ENCODE measurements at regions not wholly inside any gene's neighbourhood (a gene's known extent, or its start where the extent isn't known, plus 50 kb on each side); places are given as distances from the start of the nearest gene placed in this dataset.

DNA sequence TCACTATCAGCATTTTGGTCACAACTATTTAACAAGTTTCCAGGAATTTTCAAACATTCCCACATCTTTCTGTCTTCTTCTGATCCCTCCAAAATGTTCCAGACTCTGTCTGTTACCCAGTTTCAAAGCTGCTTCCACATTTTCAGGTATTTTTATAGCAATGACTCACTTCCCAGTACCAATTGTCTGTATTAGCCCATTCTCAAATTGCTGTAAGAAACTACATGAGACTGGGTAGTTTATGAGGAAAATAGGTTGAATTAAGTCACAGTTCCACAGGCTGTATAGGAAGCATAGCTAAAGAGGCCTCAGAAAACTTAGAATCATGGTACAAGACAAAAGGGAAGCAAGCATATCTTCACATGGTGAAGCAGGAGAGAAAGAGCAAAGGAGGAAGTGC, 475.0 kb upstream of the PCDH7 start:
- no peaks in the 10 kb centered on the region for H3K79me2 ChIP-seq (ENCODE audit: insufficient read depth, low read length)
- H3K27ac ChIP-seq (ENCODE audit: low read depth, low read length), result no peak overlapping the region
- H3K36me3 ChIP-seq (ENCODE audit: insufficient read depth, low read length), result no peaks in the 10 kb centered on the region
- H3K4me3 ChIP-seq (ENCODE audit: insufficient read depth, low read length), result no peak overlapping the region
- H3K4me2 ChIP-seq (ENCODE audit: insufficient read depth, low read length), result no peak overlapping the region
- no peak for DNase-seq (ENCODE audit: insufficient read length, low spot score, missing footprints)
- TF ChIP-seq, protein P1, sequence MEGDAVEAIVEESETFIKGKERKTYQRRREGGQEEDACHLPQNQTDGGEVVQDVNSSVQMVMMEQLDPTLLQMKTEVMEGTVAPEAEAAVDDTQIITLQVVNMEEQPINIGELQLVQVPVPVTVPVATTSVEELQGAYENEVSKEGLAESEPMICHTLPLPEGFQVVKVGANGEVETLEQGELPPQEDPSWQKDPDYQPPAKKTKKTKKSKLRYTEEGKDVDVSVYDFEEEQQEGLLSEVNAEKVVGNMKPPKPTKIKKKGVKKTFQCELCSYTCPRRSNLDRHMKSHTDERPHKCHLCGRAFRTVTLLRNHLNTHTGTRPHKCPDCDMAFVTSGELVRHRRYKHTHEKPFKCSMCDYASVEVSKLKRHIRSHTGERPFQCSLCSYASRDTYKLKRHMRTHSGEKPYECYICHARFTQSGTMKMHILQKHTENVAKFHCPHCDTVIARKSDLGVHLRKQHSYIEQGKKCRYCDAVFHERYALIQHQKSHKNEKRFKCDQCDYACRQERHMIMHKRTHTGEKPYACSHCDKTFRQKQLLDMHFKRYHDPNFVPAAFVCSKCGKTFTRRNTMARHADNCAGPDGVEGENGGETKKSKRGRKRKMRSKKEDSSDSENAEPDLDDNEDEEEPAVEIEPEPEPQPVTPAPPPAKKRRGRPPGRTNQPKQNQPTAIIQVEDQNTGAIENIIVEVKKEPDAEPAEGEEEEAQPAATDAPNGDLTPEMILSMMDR (IDR thresholded peaks at IDR 0.05; ENCODE audit: extremely low read depth, low read depth, low read length), result no peak
- peaks cover 5% of the 10 kb centered on the region for H3K9me3 ChIP-seq (ENCODE audit: low read depth, low read length)
- H3K27me3 ChIP-seq (ENCODE audit: insufficient read depth, low read length), result no peaks in the 10 kb centered on the region
- no peak overlapping the region for H2AFZ ChIP-seq (ENCODE audit: low read length)
- H3K4me1 ChIP-seq (ENCODE audit: insufficient read depth, low read length), result no peaks in the 10 kb centered on the region
- no peaks in the 10 kb centered on the region for H4K20me1 ChIP-seq (ENCODE audit: insufficient read depth, low read length)

DNA sequence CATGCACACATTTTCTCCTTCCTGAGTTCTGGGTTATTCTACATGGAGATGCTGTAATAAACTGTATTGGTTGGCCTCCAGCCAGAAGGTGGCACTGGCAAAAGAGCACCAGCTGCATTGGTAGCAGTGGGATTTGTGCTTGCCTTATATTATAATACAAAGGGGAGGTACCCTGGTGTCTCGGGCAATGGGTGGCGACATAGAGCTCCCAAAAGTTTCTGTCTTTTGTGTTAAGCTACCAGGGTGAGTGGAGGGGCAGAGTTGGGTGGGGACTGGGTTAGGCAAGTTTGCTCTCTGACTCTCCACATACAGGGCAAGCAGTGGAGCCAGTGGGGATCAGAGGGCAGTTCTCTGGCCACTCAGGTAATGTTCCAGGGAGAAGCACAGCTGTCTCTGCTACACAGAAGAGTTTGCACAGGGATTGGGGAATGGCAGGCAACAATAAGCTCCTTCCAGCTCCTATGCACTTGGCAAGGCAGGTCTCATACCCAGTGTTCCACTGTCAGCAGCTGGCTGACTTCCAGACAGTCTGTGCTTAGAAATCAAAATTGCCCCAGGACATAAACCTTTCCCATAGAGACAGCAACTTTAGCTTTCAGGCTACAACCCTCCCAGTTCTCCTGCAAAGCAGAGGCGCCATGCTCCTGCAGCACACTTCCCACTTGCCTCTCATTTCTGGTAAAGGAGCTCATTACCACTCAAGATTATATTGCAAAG, 463.9 kb upstream of the PCDH7 start:
- no peaks in the 10 kb centered on the region for H3K4me1 ChIP-seq (ENCODE audit: insufficient read depth, low read length)
- H3K27ac ChIP-seq (ENCODE audit: low read depth, low read length), result no peak overlapping the region
- DNase-seq (ENCODE audit: insufficient read length, low spot score, missing footprints), result no peak
- no peak overlapping the region for H3K4me3 ChIP-seq (ENCODE audit: insufficient read depth, low read length)
- H3K9me3 ChIP-seq (ENCODE audit: low read depth, low read length), result no peaks in the 10 kb centered on the region
- no peaks in the 10 kb centered on the region for H3K36me3 ChIP-seq (ENCODE audit: insufficient read depth, low read length)
- H4K20me1 ChIP-seq (ENCODE audit: insufficient read depth, low read length), result no peaks in the 10 kb centered on the region
- TF ChIP-seq, protein P1 (IDR thresholded peaks at IDR 0.05; ENCODE audit: extremely low read depth, low read depth, low read length), result no peak
- no peak overlapping the region for H3K4me2 ChIP-seq (ENCODE audit: insufficient read depth, low read length)
- H3K27me3 ChIP-seq (ENCODE audit: insufficient read depth, low read length), result no peaks in the 10 kb centered on the region
- no peak overlapping the region for H2AFZ ChIP-seq (ENCODE audit: low read length)
- H3K79me2 ChIP-seq (ENCODE audit: insufficient read depth, low read length), result no peaks in the 10 kb centered on the region

DNA sequence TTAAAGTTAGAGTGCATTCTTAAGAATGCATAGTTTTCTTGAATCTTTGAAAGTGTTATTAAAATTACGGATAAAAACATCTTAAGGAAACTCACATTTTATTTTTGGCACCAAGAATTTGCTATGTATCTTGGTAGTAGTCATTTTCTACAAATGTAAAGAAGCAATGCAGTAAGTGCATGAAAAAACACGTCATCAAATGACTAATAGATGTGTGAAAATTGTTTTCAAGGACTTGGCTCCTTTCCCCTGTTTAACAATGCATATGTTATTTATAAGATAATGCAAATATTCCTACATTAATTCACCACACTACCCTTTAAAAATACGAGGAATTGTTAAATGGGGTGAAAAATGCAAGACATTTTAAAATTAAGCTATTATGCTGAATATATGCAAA, 461.2 kb upstream of the PCDH7 start:
- H3K9me3 ChIP-seq (ENCODE audit: low read depth, low read length), result no peaks in the 10 kb centered on the region
- no peaks in the 10 kb centered on the region for H3K27me3 ChIP-seq (ENCODE audit: insufficient read depth, low read length)
- no peaks in the 10 kb centered on the region for H3K4me1 ChIP-seq (ENCODE audit: insufficient read depth, low read length)
- TF ChIP-seq, protein P1 (IDR thresholded peaks at IDR 0.05; ENCODE audit: extremely low read depth, low read depth, low read length), result no peak
- DNase-seq (ENCODE audit: insufficient read length, low spot score, missing footprints), result no peak
- H3K36me3 ChIP-seq (ENCODE audit: insufficient read depth, low read length), result no peaks in the 10 kb centered on the region
- no peaks in the 10 kb centered on the region for H3K79me2 ChIP-seq (ENCODE audit: insufficient read depth, low read length)
- H3K4me3 ChIP-seq (ENCODE audit: insufficient read depth, low read length), result no peak overlapping the region
- no peak overlapping the region for H2AFZ ChIP-seq (ENCODE audit: low read length)
- no peak overlapping the region for H3K27ac ChIP-seq (ENCODE audit: low read depth, low read length)
- no peaks in the 10 kb centered on the region for H4K20me1 ChIP-seq (ENCODE audit: insufficient read depth, low read length)
- no peak overlapping the region for H3K4me2 ChIP-seq (ENCODE audit: insufficient read depth, low read length)

DNA sequence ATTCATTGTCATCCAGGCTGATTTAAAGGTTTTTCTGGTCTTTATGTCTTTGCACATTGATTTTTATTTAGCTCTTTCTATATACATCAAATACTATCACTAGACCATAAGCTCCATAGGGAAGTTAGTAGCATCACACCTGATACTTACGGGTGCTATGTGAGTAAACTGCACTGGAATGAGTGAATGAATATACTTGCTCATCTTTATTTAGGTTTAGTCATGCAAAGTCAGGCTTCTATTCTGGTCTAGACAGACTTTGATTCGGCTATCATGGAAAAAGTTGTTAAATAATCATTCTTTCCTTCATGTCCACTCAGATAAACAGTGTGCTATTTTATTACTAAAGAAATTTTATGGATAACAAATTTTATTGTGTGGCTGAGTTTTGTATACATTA, 457.8 kb upstream of the PCDH7 start:
- Histone ChIP-seq H3K27ac (ENCODE audit: low read depth, low read length) (no peak overlapping the region), H3K9me3 (ENCODE audit: low read depth, low read length) (no peaks in the 10 kb centered on the region), H4K20me1 (ENCODE audit: insufficient read depth, low read length) (no peaks in the 10 kb centered on the region), H2AFZ (ENCODE audit: low read length) (no peak overlapping the region), H3K4me3 (ENCODE audit: insufficient read depth, low read length) (no peak overlapping the region), H3K4me2 (ENCODE audit: insufficient read depth, low read length) (no peak overlapping the region), H3K4me1 (ENCODE audit: insufficient read depth, low read length) (no peaks in the 10 kb centered on the region), H3K27me3 (ENCODE audit: insufficient read depth, low read length) (no peaks in the 10 kb centered on the region), H3K36me3 (ENCODE audit: insufficient read depth, low read length) (no peaks in the 10 kb centered on the region), H3K79me2 (ENCODE audit: insufficient read depth, low read length) (no peaks in the 10 kb centered on the region)
- TF ChIP-seq, protein P1 (IDR thresholded peaks at IDR 0.05; ENCODE audit: extremely low read depth, low read depth, low read length), result no peak
- no peak for DNase-seq (ENCODE audit: insufficient read length, low spot score, missing footprints)
